Mucosa of rectum (tissue), 2 donors: ENCODE measurements at regions not wholly inside any gene's neighbourhood (a gene's known extent, or its start where the extent isn't known, plus 50 kb on each side); places are given as distances from the start of the nearest gene placed in this dataset.

Source experiments
- H3K27ac ChIP-seq, 2 donors: one replicate each; pipeline ENCODE4 v1.7.0; 2013; ENCODE audit warnings: inconsistent platforms in 2 of 2, low read depth in 2 of 2, low read length in 2 of 2
- H3K27me3 ChIP-seq, 2 donors: one replicate each; pipeline ENCODE4 v1.7.0; 2013; ENCODE audit warnings: low read length in 2 of 2; ENCODE audit not compliant: control insufficient read depth in 2 of 2, insufficient read depth in 2 of 2
- H3K36me3 ChIP-seq, 2 donors: one replicate each; pipeline ENCODE4 v1.7.0; 2013; ENCODE audit warnings: low read length in 2 of 2; ENCODE audit not compliant: control insufficient read depth in 2 of 2, insufficient read depth in 2 of 2
- H3K4me1 ChIP-seq, 2 donors: one replicate each; pipeline ENCODE4 v1.7.0; 2013; ENCODE audit warnings: low read length in 2 of 2, mild to moderate bottlenecking in 1 of 2; ENCODE audit not compliant: control insufficient read depth in 2 of 2, insufficient read depth in 2 of 2
- H3K4me3 ChIP-seq, 2 donors: one replicate each; pipeline ENCODE4 v1.7.0; 2013; ENCODE audit warnings: low read length in 2 of 2
- H3K9ac ChIP-seq, 2 donors: one replicate each; pipeline ENCODE4 v1.7.0; 2013; ENCODE audit warnings: low read length in 2 of 2, low read depth in 1 of 2, mild to moderate bottlenecking in 1 of 2
- H3K9me3 ChIP-seq, 2 donors: one replicate each; pipeline ENCODE4 v1.7.0; 2013; ENCODE audit warnings: low read length in 2 of 2; ENCODE audit not compliant: control insufficient read depth in 2 of 2
- donor health status: healthy.
- donor health status: Normal muscosa, but diverticular disease.

DNA sequence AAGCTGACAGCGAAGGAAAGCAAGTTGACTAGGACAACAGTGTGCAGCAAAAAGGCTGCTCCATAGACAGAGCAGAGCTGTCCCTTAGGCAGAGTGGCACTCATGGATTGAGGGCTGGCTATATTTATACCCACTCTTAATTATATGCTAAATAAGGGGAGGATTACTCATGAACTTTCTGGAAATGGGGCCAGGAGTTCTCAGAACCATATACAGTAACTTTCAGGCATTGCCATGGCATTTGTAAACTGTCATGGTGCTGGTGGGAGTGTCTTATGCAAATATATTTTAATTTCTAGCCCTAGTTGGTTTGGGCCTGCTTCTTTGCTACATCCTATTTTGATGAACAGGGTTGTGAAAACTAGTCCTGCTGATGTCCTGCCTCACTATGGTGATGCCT lies 279.5 kb upstream of the MGAT5 start:
- no peaks in the 10 kb centered on the region for H3K4me1 ChIP-seq
- no peak overlapping the region for H3K27ac ChIP-seq
- H3K27me3 ChIP-seq, result no peaks in the 10 kb centered on the region
- no peak overlapping the region for H3K4me3 ChIP-seq
- no peak overlapping the region for H3K9ac ChIP-seq
- H3K36me3 ChIP-seq, result no peaks in the 10 kb centered on the region
- H3K9me3 ChIP-seq, result no peaks in the 10 kb centered on the region

DNA sequence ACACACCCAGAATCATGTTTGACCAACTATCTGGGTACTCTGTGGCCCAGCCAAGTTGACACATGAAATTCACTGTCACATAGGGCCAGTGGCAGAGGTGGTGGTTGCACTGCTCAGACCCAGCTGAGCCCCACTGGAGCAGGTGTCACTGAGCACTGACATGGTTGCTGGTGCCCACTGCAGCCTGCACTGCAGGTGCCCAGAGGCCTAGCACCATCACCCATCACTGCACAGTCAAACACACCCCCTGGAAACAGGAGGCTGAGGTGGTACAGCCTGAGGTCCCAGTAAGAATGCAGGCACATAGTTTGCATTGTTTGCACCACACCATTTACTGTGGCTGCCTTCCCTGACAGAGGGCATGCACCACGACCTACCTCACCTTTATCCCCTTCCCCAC lies 278.7 kb upstream of the MGAT5 start:
- Histone ChIP-seq H3K27ac (no peak overlapping the region), H3K9ac (no peak overlapping the region), H3K4me3 (no peak overlapping the region), H3K27me3 (no peaks in the 10 kb centered on the region), H3K9me3 (no peaks in the 10 kb centered on the region), H3K4me1 (no peaks in the 10 kb centered on the region), H3K36me3 (no peaks in the 10 kb centered on the region)

DNA sequence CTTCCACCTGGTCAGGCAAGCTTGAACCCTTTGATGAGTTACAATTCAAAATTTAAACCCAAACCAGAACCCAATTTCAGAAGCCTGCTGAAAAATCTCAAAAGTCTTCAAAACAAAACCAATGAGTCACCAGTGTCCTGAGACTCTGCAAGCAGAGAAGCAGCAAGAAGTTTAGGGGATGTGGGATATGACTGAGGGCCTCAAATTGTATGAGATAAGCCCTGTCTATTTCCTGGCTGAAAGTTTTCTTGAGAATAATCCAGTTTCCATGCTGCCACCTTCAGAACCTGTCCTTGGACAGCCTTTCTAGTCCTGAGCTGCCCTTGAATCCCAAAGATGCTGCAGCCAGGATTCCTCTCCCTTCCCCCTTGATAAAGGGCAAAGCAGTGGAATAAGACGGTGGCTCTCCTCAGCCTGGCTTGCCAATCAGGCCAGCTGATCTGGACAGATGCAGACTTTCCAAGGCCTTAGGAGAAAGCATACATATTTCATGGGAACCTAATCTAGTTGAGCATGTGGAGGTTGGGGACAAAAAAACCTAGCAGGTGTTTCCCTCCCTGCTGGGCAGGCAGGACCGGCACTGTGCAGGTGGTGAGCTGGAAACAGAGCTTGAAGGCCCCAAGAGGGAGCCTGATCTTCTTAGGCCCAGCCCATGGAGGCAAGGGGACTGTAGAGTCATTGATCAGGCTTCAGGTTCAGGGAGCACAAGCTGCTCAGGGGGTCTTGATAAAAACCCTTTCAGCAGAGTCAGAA lies 278.0 kb upstream of the MGAT5 start:
- Histone ChIP-seq H3K27ac (no peak overlapping the region), H3K9ac (no peak overlapping the region), H3K36me3 (no peaks in the 10 kb centered on the region), H3K27me3 (no peaks in the 10 kb centered on the region), H3K4me3 (no peak overlapping the region), H3K9me3 (no peaks in the 10 kb centered on the region), H3K4me1 (no peaks in the 10 kb centered on the region)

DNA sequence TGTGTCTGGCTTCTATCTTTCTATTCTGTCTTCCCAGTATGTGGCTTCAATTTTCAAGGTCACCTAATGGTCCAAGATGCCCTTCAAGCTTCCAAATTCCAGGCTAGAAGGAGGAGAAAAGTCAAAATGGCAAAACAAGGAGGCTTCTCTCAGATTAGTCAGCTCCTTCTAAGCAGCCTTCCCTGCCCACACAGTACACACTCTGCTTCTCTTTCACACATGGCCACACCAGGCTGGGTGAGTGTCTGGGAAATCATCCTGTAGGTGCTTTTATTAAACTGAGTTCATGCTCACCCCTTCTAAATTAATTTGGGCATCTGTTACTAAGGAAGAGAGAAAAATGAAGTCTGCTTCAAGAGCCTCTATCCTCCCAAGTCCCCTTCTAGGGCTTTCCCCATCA lies 277.2 kb upstream of the MGAT5 start:
- Histone ChIP-seq H3K27me3 (no peaks in the 10 kb centered on the region), H3K36me3 (no peaks in the 10 kb centered on the region), H3K27ac (no peak overlapping the region), H3K4me1 (no peaks in the 10 kb centered on the region), H3K4me3 (no peak overlapping the region), H3K9ac (no peak overlapping the region), H3K9me3 (no peaks in the 10 kb centered on the region)

DNA sequence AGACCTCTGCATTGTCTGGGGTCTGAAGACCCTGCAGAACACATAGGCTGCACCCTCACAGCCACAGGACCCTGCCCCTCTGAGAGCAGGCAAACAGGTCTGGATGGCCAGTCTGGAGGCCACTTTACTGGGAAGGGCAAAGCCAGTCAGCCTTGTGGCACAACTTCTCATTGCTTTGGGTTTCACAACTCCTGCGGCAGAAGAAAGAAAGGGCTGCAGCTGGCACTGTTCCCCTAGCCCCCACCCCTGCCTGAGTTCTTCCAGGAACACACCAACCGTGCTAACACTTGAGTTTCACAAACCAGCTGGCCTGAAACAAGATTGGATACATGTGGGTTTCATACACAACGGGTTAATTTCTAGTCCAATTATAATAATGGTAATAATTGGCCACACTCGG lies 276.5 kb upstream of the MGAT5 start:
- Histone ChIP-seq H3K27ac (no peak overlapping the region), H3K36me3 (no peaks in the 10 kb centered on the region), H3K27me3 (no peaks in the 10 kb centered on the region), H3K4me1 (no peaks in the 10 kb centered on the region), H3K9ac (no peak overlapping the region), H3K4me3 (no peak overlapping the region), H3K9me3 (no peaks in the 10 kb centered on the region)

DNA sequence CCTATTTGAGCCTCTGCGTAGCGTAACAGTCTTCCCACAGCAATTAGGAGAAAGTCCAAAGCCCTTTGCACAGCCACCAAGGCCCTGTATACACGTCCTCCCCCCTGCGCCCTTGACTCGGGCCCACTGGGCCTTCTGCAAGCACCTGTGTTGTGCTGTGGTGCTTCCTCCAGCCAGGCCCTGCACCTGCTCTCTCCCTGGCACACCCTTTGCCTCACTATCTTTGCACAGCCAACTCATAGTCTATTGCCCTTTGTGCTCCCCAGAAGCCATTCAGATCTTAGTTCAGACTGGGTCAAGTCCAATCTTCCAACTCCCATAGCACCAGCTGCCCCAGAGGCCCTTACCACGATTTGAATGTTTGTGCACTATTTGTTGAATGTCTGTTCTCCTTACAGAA lies 271.6 kb upstream of the MGAT5 start:
- no peak overlapping the region for H3K4me3 ChIP-seq
- no peaks in the 10 kb centered on the region for H3K4me1 ChIP-seq
- no peaks in the 10 kb centered on the region for H3K9me3 ChIP-seq
- H3K27me3 ChIP-seq, result no peaks in the 10 kb centered on the region
- H3K36me3 ChIP-seq, result no peaks in the 10 kb centered on the region
- H3K27ac ChIP-seq, result no peak overlapping the region
- no peak overlapping the region for H3K9ac ChIP-seq

DNA sequence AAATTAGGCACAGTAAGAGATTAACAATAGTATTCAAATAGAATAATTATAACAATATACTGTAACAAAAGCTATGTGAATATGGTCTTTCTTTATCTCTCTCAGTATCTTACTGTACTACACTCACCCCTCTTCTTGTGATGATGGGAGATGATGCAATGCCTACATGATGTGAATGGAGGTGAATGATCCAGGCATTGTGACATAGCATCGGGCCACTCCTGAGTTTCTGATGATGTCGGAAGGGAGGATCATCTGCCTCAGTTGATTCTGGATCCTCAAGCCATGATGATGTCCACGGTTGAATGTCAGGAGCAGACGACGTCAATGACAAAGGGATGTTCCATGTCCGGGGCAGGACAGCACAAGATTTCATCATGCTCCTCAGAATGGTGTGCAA lies 268.3 kb upstream of the MGAT5 start:
- Histone ChIP-seq H3K9me3 (no peaks in the 10 kb centered on the region), H3K27ac (no peak overlapping the region), H3K9ac (no peak overlapping the region), H3K36me3 (no peaks in the 10 kb centered on the region), H3K4me3 (no peak overlapping the region), H3K4me1 (no peaks in the 10 kb centered on the region), H3K27me3 (no peaks in the 10 kb centered on the region)

DNA sequence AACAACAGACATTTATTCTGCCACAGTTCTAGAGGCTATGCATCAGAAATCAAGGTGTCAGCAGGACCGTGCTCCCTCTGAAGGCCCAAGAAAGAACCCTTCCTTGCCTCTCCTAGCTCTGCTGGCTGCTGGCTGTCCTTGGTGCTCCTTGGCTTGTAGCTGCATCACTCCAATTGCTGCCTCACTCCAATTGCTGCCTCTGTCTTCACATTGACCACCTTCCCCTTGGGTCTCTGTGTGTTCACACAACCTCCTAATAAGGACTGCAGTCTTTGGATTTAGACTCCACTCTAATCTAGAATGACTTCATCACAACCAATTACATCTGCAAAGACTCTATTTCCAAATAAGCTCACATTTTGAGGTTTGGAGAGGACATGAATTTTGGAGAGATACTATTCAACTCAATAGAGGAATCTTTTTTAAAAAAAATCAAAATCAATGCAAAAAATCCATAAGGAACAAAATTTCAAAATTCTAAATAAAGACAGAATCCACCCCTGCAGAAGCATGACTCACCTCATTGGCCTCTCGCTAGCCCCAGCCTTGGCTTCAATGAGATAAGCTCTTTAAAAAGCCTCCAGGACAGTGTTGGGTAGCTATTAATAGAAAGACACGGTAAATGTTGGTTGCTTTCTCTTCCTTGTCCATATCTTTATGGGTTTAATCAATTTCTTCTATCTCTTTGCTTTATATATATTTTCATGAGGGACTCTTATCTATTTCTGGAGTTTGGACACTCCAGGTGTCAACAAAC lies 267.6 kb upstream of the MGAT5 start:
- no peaks in the 10 kb centered on the region for H3K36me3 ChIP-seq
- H3K9me3 ChIP-seq, result no peaks in the 10 kb centered on the region
- no peak overlapping the region for H3K4me3 ChIP-seq
- no peaks in the 10 kb centered on the region for H3K4me1 ChIP-seq
- H3K9ac ChIP-seq, result no peak overlapping the region
- no peaks in the 10 kb centered on the region for H3K27me3 ChIP-seq
- no peak overlapping the region for H3K27ac ChIP-seq

DNA sequence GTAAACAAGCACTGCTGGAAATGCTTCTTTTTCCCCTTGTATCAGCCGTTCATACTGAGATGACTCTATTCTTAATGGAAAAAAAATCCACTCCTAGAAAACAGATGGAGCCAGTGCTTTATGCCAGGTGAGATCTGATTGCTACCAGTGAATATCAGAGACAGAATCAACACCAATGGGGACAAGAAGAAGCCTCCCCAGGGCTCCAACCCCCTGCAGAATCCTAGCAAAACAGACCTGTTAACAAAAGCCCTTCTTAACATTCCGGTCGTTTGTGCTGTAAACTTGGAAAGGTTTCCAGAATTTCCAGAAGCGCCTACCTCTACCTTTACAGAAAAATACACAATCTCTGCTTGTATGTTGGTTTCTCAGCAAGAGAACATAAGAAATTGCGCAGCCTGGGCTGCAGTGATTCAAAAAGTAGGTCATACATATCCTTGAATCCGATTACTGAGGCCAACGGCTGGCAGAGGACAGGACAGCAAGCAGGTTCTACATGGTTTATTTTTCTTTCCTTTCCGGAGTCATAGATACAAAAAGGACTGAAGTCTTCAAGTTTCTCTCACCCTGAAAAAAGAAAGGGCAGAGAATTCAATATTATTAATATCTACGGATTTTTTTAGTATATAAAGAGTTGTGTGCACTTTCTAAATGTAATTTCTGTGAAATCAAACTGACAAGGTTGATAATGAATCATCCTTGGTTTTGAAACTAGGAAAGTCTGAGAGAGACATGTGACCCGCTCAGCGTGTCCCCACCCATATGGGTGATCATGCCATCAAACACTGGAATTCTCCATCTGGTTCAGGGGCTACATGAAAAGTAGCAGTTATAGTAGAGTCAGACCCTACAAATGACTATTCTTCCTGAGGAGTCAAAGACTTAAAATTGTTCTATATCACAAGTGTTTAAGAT lies 266.7 kb upstream of the MGAT5 start:
- Histone ChIP-seq H3K27me3 (no peaks in the 10 kb centered on the region), H3K9ac (no peak overlapping the region), H3K4me1 (no peaks in the 10 kb centered on the region), H3K36me3 (no peaks in the 10 kb centered on the region), H3K9me3 (no peaks in the 10 kb centered on the region), H3K4me3 (no peak overlapping the region), H3K27ac (no peak overlapping the region)
